ENCODE measurements at regions not wholly inside any gene's neighbourhood (a gene's known extent, or its start where the extent isn't known, plus 50 kb on each side); places are given as distances from the start of the nearest gene placed in this dataset.

DNA sequence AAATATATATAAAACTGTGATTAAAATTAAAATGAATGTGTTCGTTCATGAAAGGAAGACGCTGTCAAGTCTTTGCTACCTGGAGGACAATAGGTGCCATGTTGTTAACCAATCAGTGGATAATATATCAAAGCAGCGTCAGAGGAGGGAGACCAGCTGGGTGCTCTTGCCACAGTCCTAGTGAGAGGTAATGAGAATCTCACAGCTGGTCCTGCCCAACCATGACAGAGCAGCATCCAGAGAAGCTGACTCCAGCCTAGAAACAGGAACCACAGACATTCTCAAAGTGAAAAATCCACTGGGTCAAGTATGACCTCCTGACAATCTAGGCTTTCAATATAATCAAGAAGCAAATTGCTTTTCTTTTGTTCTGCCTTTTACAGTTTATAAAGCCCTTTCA lies 94.5 kb upstream of the LRFN2 start:
- no peak for TF ChIP-seq CTCF (IDR thresholded peaks at IDR 0.05; ENCODE audit: insufficient read depth, low read length, poor library complexity, severe bottlenecking)
- H3K27me3 ChIP-seq (ENCODE audit: control insufficient read depth, insufficient read depth, low read length) = no peaks in the 10 kb centered on the region
- no peak for DNase-seq (ENCODE audit: low read depth)
- no peak overlapping the region for H3K4me3 ChIP-seq (ENCODE audit: low read depth, low read length)
- no peaks in the 10 kb centered on the region for H3K36me3 ChIP-seq (ENCODE audit: control insufficient read depth, insufficient read depth, low read length)

DNA sequence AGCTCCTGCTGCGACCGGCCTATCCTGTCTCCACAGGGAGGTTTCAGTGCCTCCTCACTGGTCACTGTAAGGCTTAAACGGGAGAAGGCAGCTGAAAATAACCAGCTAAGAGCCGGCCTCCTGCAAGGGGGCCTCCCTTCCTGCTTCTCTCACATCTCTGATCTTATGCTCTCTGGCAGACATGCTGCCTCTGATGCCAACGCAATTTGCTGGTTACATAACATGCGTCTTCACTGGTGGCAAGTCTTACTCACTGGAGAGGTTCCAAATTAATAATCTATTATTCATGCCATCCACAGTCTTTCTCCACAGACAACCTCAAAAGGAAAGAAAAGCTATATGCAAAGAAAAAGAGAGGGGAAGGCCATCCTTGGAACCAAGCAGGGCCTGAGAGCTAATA lies 91.8 kb upstream of the LRFN2 start:
- DNase-seq (ENCODE audit: low read depth) = no peak
- H3K36me3 ChIP-seq (ENCODE audit: control insufficient read depth, insufficient read depth, low read length) = no peaks in the 10 kb centered on the region
- no peak overlapping the region for H3K4me3 ChIP-seq (ENCODE audit: low read depth, low read length)
- no peaks in the 10 kb centered on the region for H3K27me3 ChIP-seq (ENCODE audit: control insufficient read depth, insufficient read depth, low read length)
- TF ChIP-seq CTCF (IDR thresholded peaks at IDR 0.05; ENCODE audit: insufficient read depth, low read length, poor library complexity, severe bottlenecking) = no peak

DNA sequence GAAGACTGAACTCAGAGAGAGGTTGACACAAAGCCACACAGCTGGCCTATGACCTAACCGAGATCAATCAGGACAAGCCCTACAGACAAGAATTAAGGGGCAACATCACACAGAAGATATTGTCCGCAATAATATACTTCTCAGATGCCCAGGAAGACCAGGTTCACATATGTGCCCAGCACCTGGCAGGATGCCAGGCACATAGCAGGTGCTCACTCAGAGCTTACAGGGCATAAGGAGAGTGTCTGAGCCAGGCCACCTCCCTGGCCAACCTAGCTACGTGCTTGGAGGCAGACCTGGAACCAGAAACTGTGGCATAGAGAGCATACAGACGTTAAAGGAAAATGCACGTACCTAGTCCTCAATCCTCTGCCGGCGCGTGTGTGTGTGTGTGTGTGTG lies 87.0 kb upstream of the LRFN2 start:
- Histone ChIP-seq H3K27me3 (ENCODE audit: control insufficient read depth, insufficient read depth, low read length) (peaks cover 2% of the 10 kb centered on the region), H3K36me3 (ENCODE audit: control insufficient read depth, insufficient read depth, low read length) (no peaks in the 10 kb centered on the region), H3K4me3 (ENCODE audit: low read depth, low read length) (no peak overlapping the region)
- TF ChIP-seq CTCF (IDR thresholded peaks at IDR 0.05; ENCODE audit: insufficient read depth, low read length, poor library complexity, severe bottlenecking) = no peak
- DNase-seq (ENCODE audit: low read depth) = no peak

DNA sequence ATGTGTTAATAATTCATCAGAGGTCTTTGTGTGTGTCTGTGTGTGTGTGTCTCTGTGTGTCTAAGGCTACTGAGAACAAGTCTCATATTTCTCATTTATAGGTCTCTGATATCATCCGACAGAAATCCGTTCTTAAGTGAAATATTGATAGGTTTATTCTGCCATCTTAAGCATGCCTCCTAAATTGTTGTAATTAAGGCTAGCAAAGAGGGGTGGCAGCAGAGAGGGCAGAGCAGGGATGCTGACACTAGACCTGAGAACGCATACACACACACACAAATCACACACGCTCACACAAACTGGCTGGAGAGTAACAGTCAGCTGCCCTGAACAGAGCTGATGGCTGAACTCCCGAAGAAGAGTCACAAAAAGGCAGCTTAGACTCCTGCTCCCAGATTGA lies 84.9 kb upstream of the LRFN2 start:
- no peak for TF ChIP-seq CTCF (IDR thresholded peaks at IDR 0.05; ENCODE audit: insufficient read depth, low read length, poor library complexity, severe bottlenecking)
- peaks cover 2% of the 10 kb centered on the region for H3K27me3 ChIP-seq (ENCODE audit: control insufficient read depth, insufficient read depth, low read length)
- H3K36me3 ChIP-seq (ENCODE audit: control insufficient read depth, insufficient read depth, low read length) = no peaks in the 10 kb centered on the region

DNA sequence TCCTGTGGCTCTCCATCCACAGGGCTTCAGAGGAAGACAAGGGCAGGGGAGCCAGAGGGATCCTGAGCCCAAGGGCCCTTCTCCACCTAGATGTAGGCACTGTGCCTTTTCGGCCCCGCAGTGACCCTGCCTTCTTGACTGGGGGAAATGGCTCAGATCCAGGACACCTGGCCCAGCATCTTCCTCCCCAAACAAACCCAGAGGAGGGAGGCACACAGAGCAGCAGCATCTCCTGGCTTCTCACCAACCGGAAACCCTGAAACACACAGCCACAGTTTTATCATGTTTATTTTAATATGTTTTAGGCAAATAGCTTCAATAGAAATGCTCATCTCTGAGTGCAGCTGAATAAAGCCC lies 84.5 kb upstream of the LRFN2 start:
- no peak for DNase-seq (ENCODE audit: low read depth)
- H3K4me3 ChIP-seq (ENCODE audit: low read depth, low read length) = no peak overlapping the region
- TF ChIP-seq CTCF (IDR thresholded peaks at IDR 0.05; ENCODE audit: insufficient read depth, low read length, poor library complexity, severe bottlenecking) = no peak
- H3K36me3 ChIP-seq (ENCODE audit: control insufficient read depth, insufficient read depth, low read length) = no peaks in the 10 kb centered on the region
- H3K27me3 ChIP-seq (ENCODE audit: control insufficient read depth, insufficient read depth, low read length) = peaks cover 2% of the 10 kb centered on the region

More for the DNA sequence above, 84.9 kb upstream of the LRFN2 start:
- no peak for DNase-seq (ENCODE audit: low read depth)
- H3K4me3 ChIP-seq (ENCODE audit: low read depth, low read length) = no peak overlapping the region

- H3K36me3 ChIP-seq (ENCODE audit: control insufficient read depth, insufficient read depth, low read length) = no peaks in the 10 kb centered on the region
- TF ChIP-seq CTCF (IDR thresholded peaks at IDR 0.05; ENCODE audit: insufficient read depth, low read length, poor library complexity, severe bottlenecking) = no peak
- peaks cover 2% of the 10 kb centered on the region for H3K27me3 ChIP-seq (ENCODE audit: control insufficient read depth, insufficient read depth, low read length)
- no peak overlapping the region for H3K4me3 ChIP-seq (ENCODE audit: low read depth, low read length)
- no peak for DNase-seq (ENCODE audit: low read depth)
Observed at GRCh38 chr6:40671001-40671693, 84.0 kb upstream of the LRFN2 start.

Measured in kidney epithelial cell (primary cell).